ENCODE measurements at regions not wholly inside any gene's neighbourhood (a gene's known extent, or its start where the extent isn't known, plus 50 kb on each side); places are given as distances from the start of the nearest gene placed in this dataset.

DNA sequence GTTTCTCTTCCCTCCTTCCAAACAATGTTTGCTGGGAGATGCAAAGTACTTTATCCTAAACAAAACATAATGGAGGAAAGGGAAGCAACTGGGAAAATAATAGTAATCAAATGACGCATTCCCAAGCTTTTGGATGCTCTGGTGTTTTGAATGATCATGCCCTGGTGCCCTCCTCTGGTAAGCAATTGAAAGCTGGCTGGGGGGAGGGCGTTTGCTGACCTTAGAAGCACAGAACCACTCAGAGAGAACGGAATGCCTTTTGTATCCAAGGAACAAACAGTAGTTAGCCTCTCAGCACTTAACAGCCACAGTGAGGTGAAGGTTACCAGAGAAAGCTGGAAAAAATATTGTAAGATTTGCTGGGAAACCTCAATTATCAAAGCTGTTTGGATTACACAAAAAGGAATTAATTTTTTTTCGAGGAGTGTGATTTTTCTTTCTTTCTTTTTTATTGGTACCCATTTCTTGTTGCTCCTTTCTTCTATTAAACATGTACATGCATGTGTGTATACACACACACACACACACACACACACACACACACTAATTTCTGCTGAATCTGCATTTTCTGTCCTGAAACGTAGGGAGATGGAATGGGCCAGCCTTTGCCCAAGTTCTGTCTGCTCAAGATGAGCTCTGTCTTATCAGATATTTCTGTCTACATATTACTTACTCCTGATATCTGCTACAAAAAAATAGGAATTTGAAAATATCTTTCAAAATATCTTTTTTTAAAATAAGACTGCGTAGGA lies 155.8 kb upstream of the IGFBP7 start:
- no peak overlapping the region for H3K9ac ChIP-seq (ENCODE audit: low read length)
- no peaks in the 10 kb centered on the region for H4K20me1 ChIP-seq (ENCODE audit: insufficient read depth)
- H3K79me2 ChIP-seq (replicated peaks; ENCODE audit: insufficient read depth, low read length) = no peaks in the 10 kb centered on the region
- no peaks in the 10 kb centered on the region for H3F3A ChIP-seq (ENCODE audit: insufficient read depth, low read length, poor library complexity, severe bottlenecking)
- H3K27ac ChIP-seq (ENCODE audit: low read length) = no peak overlapping the region
- no peaks in the 10 kb centered on the region for H3K36me3 ChIP-seq (ENCODE audit: insufficient read depth, low read length)
- no peak overlapping the region for H2AFZ ChIP-seq (ENCODE audit: low read depth, low read length)
- H3K9me2 ChIP-seq (ENCODE audit: insufficient read depth, low read length) = no peaks in the 10 kb centered on the region
- TF ChIP-seq MXI1 (conservative IDR thresholded peaks at IDR 0.05; ENCODE audit: poor library complexity, severe bottlenecking) = no peak
- no peak for TF ChIP-seq EZH2 (IDR thresholded peaks at IDR 0.05; ENCODE audit: borderline replicate concordance, insufficient read depth, low read length, poor library complexity, severe bottlenecking)
- peaks cover 4% of the 10 kb centered on the region for H3K9me3 ChIP-seq (ENCODE audit: low read length)
- no peak overlapping the region for H3K4me2 ChIP-seq (ENCODE audit: low read length)
- H3K27me3 ChIP-seq (ENCODE audit: insufficient read depth, low read depth, low read length) = no peaks in the 10 kb centered on the region
- no peak overlapping the region for H3K4me3 ChIP-seq (ENCODE audit: low read length)

DNA sequence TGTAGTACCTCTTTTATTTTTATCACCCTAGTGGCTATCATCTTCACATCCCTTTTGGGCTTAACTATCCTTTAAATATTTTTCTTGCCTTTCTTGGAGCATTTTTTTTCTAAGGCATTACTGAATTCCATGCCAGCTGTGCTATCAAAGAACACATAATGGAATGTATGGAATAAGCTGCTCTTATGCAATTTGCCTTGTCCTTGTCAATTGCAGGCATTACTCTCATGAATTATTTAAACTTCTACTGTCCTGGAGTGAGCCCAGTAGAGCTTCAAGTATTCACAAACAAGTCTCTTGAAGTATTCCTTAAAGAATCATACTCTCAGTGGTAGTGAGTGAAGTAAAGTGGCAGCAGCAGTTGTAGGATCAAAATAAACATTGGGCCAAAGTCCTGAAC lies 144.6 kb upstream of the IGFBP7 start:
- no peaks in the 10 kb centered on the region for H3K79me2 ChIP-seq (replicated peaks; ENCODE audit: insufficient read depth, low read length)
- no peak overlapping the region for H2AFZ ChIP-seq (ENCODE audit: low read depth, low read length)
- no peak overlapping the region for H3K4me3 ChIP-seq (ENCODE audit: low read length)
- no peak overlapping the region for H3K4me2 ChIP-seq (ENCODE audit: low read length)
- peak overlapping the region; percentile 18 for H3K27ac ChIP-seq (ENCODE audit: low read length)
- no peaks in the 10 kb centered on the region for H3K36me3 ChIP-seq (ENCODE audit: insufficient read depth, low read length)
- H3K9me2 ChIP-seq (ENCODE audit: insufficient read depth, low read length) = no peaks in the 10 kb centered on the region
- TF ChIP-seq RAD21 (conservative IDR thresholded peaks at IDR 0.05) (no peak), MXI1 (conservative IDR thresholded peaks at IDR 0.05; ENCODE audit: poor library complexity, severe bottlenecking) (no peak), SMC3 (conservative IDR thresholded peaks at IDR 0.05; ENCODE audit: poor library complexity) (no peak), EP300 (conservative IDR thresholded peaks at IDR 0.05; ENCODE audit: poor library complexity, severe bottlenecking) (peak; percentile 54), POLR2AphosphoS5 (IDR thresholded peaks at IDR 0.05) (peak; percentile 78), TAF1 (IDR thresholded peaks at IDR 0.05; ENCODE audit: low read depth) (no peak)
- TF ChIP-seq, protein P1, sequence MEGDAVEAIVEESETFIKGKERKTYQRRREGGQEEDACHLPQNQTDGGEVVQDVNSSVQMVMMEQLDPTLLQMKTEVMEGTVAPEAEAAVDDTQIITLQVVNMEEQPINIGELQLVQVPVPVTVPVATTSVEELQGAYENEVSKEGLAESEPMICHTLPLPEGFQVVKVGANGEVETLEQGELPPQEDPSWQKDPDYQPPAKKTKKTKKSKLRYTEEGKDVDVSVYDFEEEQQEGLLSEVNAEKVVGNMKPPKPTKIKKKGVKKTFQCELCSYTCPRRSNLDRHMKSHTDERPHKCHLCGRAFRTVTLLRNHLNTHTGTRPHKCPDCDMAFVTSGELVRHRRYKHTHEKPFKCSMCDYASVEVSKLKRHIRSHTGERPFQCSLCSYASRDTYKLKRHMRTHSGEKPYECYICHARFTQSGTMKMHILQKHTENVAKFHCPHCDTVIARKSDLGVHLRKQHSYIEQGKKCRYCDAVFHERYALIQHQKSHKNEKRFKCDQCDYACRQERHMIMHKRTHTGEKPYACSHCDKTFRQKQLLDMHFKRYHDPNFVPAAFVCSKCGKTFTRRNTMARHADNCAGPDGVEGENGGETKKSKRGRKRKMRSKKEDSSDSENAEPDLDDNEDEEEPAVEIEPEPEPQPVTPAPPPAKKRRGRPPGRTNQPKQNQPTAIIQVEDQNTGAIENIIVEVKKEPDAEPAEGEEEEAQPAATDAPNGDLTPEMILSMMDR (IDR thresholded peaks at IDR 0.05; ENCODE audit: poor library complexity, severe bottlenecking) = no peak
- TF ChIP-seq, protein P2, sequence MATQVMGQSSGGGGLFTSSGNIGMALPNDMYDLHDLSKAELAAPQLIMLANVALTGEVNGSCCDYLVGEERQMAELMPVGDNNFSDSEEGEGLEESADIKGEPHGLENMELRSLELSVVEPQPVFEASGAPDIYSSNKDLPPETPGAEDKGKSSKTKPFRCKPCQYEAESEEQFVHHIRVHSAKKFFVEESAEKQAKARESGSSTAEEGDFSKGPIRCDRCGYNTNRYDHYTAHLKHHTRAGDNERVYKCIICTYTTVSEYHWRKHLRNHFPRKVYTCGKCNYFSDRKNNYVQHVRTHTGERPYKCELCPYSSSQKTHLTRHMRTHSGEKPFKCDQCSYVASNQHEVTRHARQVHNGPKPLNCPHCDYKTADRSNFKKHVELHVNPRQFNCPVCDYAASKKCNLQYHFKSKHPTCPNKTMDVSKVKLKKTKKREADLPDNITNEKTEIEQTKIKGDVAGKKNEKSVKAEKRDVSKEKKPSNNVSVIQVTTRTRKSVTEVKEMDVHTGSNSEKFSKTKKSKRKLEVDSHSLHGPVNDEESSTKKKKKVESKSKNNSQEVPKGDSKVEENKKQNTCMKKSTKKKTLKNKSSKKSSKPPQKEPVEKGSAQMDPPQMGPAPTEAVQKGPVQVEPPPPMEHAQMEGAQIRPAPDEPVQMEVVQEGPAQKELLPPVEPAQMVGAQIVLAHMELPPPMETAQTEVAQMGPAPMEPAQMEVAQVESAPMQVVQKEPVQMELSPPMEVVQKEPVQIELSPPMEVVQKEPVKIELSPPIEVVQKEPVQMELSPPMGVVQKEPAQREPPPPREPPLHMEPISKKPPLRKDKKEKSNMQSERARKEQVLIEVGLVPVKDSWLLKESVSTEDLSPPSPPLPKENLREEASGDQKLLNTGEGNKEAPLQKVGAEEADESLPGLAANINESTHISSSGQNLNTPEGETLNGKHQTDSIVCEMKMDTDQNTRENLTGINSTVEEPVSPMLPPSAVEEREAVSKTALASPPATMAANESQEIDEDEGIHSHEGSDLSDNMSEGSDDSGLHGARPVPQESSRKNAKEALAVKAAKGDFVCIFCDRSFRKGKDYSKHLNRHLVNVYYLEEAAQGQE (IDR thresholded peaks at IDR 0.05; ENCODE audit: borderline replicate concordance) = peak; percentile 85
- H3K9me3 ChIP-seq (ENCODE audit: low read length) = no peaks in the 10 kb centered on the region
- no peaks in the 10 kb centered on the region for H3F3A ChIP-seq (ENCODE audit: insufficient read depth, low read length, poor library complexity, severe bottlenecking)
- H4K20me1 ChIP-seq (ENCODE audit: insufficient read depth) = no peaks in the 10 kb centered on the region
- H3K9ac ChIP-seq (ENCODE audit: low read length) = no peak overlapping the region
- no peaks in the 10 kb centered on the region for H3K27me3 ChIP-seq (ENCODE audit: insufficient read depth, low read depth, low read length)
